HepG2 (cell line): ENCODE measurements at regions not wholly inside any gene's neighbourhood (a gene's known extent, or its start where the extent isn't known, plus 50 kb on each side); places are given as distances from the start of the nearest gene placed in this dataset.

Experiments used
- ATAC-seq: fragments of 200-7000 bp; cut with Tn5 transposase; 3 replicates; pipeline ENCODE4 v1.9.1; 2020; ENCODE audit warnings: mild to moderate bottlenecking, moderate library complexity
- BruUV-seq: library from RNA; stranded (reverse); fragments of 400-500 nt; replicated peaks from 2 replicates; lab custom pipeline; 2021; lab: Mats Ljungman, UMichigan
- CTCF ChIA-PET: fragments of 300-600 bp; formaldehyde crosslinking; extraction: SDS; loops from one replicate; lab custom pipeline; 2021; ENCODE audit warnings: low total read pairs, inconsistent platforms, low intra/inter-chr PET ratio; lab: Yijun Ruan, JAX
- POLR2A ChIA-PET: fragments of 350-600 bp; sonication (Branson Sonifier 250); formaldehyde crosslinking; loops from one replicate; lab custom pipeline; 2020; ENCODE audit warnings: antibody characterized with exemption, inconsistent platforms; lab: Yijun Ruan, JAX
- DNase-seq: peaks from one replicate; pipeline ENCODE4 v3.0.0-alpha.2; 2015; ENCODE audit warnings: low spot score
- FAIRE-seq: peaks from 3 replicates; lab custom pipeline; 2011; peaks lifted over from hg19 to GRCh38; lab: Jason Lieb, UNC
- H2AFZ ChIP-seq: one replicate; pipeline ENCODE4 v1.6.1; 2011; ENCODE audit warnings: low read length, inconsistent platforms
- H3K27ac ChIP-seq: fragments of 300-600 bp; 3 replicates; pipeline ENCODE4 v1.8.0; 2011; ENCODE audit warnings: mixed run types, mild to moderate bottlenecking, mixed read lengths, low read length, inconsistent platforms; ENCODE audit not compliant: insufficient read depth; ENCODE audit errors: extremely low read length
- H3K27me3 ChIP-seq, 2 experiments: fragments of 200-600 bp in 1 of 2; 2 replicates in 1 of 2; 3 replicates in 1 of 2; pipeline versions ENCODE4 v1.6.0 to v1.8.0; 2011; ENCODE audit warnings: low read length in 2 of 2, mild to moderate bottlenecking in 2 of 2, moderate library complexity in 2 of 2, inconsistent platforms in 1 of 2; ENCODE audit not compliant: insufficient read depth in 2 of 2, control insufficient read depth in 1 of 2
- H3K36me3 ChIP-seq, 2 experiments: fragments of 200-600 bp in 1 of 2; replicated peaks in 1 of 2; 2 replicates in 1 of 2; 3 replicates in 1 of 2; pipeline versions ENCODE4 v1.5.1 to v1.8.0; 2011; ENCODE audit warnings: low read length in 2 of 2, inconsistent platforms in 1 of 2; ENCODE audit not compliant: insufficient read depth in 2 of 2, control insufficient read depth in 1 of 2
- H3K4me1 ChIP-seq: 2 replicates; pipeline ENCODE4 v1.5.1; 2012; ENCODE audit warnings: low read length, inconsistent platforms; ENCODE audit not compliant: insufficient read depth
- H3K4me2 ChIP-seq: 2 replicates; pipeline ENCODE4 v1.6.0; 2011; ENCODE audit warnings: low read depth, low read length, inconsistent platforms
- H3K4me3 ChIP-seq, 3 experiments: fragments of 200-600 bp in 1 of 3; sonication (generic), shearing (Covaris generic) in 1 of 3; replicated peaks in 1 of 3; 2 replicates each; pipeline ENCODE4 v1.5.1; 2011 to 2016; ENCODE audit warnings: low read length in 3 of 3, inconsistent platforms in 2 of 3, low read depth in 2 of 3, mild to moderate bottlenecking in 2 of 3, control low read depth in 1 of 3, mixed read lengths in 1 of 3; ENCODE audit not compliant: insufficient read depth in 1 of 3
- H3K79me2 ChIP-seq: one replicate; pipeline ENCODE4 v1.6.1; 2011; ENCODE audit warnings: low read length, inconsistent platforms; ENCODE audit not compliant: insufficient read depth
- H3K9ac ChIP-seq: 2 replicates; pipeline ENCODE4 v1.6.0; 2011; ENCODE audit warnings: mild to moderate bottlenecking, low read depth, low read length, inconsistent platforms; ENCODE audit not compliant: insufficient read depth
- H3K9me3 ChIP-seq: 2 replicates; pipeline ENCODE4 v1.5.1; 2012; ENCODE audit warnings: mild to moderate bottlenecking, low read length
- H4K20me1 ChIP-seq: 2 replicates; pipeline ENCODE4 v1.6.0; 2011; ENCODE audit warnings: inconsistent platforms, mild to moderate bottlenecking, low read length, moderate library complexity; ENCODE audit not compliant: insufficient read depth
- HNRNPK ChIP-seq: fragments of 200-400 bp; formaldehyde crosslinking; IDR thresholded peaks from 2 replicates; pipeline ENCODE4 v1.6.1; 2018; ENCODE audit warnings: low read length, low read depth, moderate library complexity, mild to moderate bottlenecking; ENCODE audit not compliant: poor library complexity, severe bottlenecking
- STAG1 ChIP-seq: sonication (generic); formaldehyde crosslinking; IDR thresholded peaks from 2 replicates; pipeline ENCODE4 v1.4.0; 2020; ENCODE audit warnings: missing genetic modification reagents
- ZNF720 ChIP-seq: sonication (generic); formaldehyde crosslinking; IDR thresholded peaks from 2 replicates; pipeline ENCODE4 v1.4.0; 2020; ENCODE audit warnings: missing genetic modification reagents
- ZSCAN12 ChIP-seq: sonication (generic); formaldehyde crosslinking; IDR thresholded peaks from 2 replicates; pipeline ENCODE4 v1.9.0; 2021; ENCODE audit warnings: mild to moderate bottlenecking, missing genetic modification reagents
- WGBS: methylation state at CpG from one replicate; pipeline ENCODE4 v1.1.6; 2017; ENCODE audit warnings: low lambda C conversion rate; 5-methylcytosine and 5-hydroxymethylcytosine counted together
- in situ Hi-C: cut with HindIII; loops from 2 replicates; pipeline ENCODE4 v1.10.0; 2017; ENCODE audit warnings: low pct_unique_long_range_greater_than_20kb; ENCODE audit not compliant: extremely low pct_ligation_motif_present
- intact Hi-C: fragments of 100-400 bp; cut with micrococcal nuclease; formaldehyde crosslinking; loops from one replicate; pipeline ENCODE4 v1.10.0; 2022; ENCODE audit not compliant: unreplicated experiment
- TF ChIP-seq, protein P1 (sequence below): sonication (generic); formaldehyde crosslinking; IDR thresholded peaks from 2 replicates; pipeline ENCODE4 v1.5.0; 2020; ENCODE audit warnings: mild to moderate bottlenecking, missing genetic modification reagents, moderate library complexity
- TF ChIP-seq, protein P2 (sequence below): sonication (generic); formaldehyde crosslinking; IDR thresholded peaks from 2 replicates; pipeline ENCODE4 v1.5.0; 2020; ENCODE audit warnings: missing genetic modification reagents, mild to moderate bottlenecking, borderline replicate concordance

DNA sequence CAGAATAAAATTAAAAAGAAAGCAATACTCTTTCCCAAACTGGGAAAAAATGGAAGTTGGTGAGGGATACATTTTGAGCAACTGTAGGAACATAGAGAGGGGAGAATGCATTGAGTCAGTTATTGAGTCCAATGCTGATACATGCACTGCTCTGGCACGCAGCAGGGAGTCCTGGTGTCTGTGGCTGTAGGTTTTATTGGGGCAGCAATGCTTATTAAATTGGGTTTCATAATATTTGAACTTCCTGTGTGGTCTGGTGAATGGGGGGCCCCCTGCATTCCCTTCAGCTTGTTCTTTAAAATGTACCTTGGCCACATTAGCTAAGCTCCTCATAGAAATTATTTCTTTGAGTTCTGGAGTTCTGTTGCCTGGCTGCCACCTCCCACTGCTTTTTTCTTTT lies 125.2 kb upstream of the ELAC2 start:
- Histone ChIP-seq H3K4me1 (no peaks in the 10 kb centered on the region), H3K4me2 (no peak overlapping the region), H4K20me1 (no peaks in the 10 kb centered on the region), H3K36me3 (no peaks in the 10 kb centered on the region), H3K4me3 (no peak overlapping the region), H3K27me3 (no peaks in the 10 kb centered on the region; a peak in 1 of 5 replicates), H3K79me2 (no peaks in the 10 kb centered on the region), H3K27ac (no peak overlapping the region), H3K9ac (no peak overlapping the region), H2AFZ (no peak overlapping the region), H3K9me3 (peaks cover 18% of the 10 kb centered on the region)
- ChIA-PET POLR2A (no interaction called here), CTCF (no interaction called here)
- ATAC-seq (no peak), FAIRE-seq (no peak), DNase-seq (no peak)
- in situ Hi-C loops: no loop called here
- TF ChIP-seq ZNF720 (CRISPR knock-in tag) (no peak), ZSCAN12 (CRISPR knock-in tag) (no peak), HNRNPK (no peak)
- intact Hi-C loops: no loop called here
- no TSS peak for BruUV-seq
- 0% methylated on average over 1 of the region's 1 CpG for WGBS

DNA sequence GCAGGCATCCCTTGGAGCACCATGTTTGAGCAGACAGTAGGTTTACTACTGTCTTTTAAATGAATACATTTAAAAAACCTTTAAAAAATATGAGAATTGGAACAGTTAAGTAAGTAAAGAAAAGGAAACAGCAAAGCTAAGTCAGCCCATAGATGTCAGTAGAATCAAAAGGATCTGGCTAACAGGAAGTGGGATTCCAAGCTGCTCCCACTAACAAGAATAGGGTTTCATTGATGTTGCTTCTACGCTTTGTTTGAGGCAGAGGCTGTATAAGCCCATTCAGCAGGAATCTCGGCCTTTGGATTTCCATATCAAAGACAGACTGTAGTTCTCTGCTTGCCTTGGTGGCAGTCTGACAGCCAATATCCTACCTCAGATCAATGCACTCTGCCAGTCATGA lies 122.9 kb upstream of the ELAC2 start:
- ChIA-PET CTCF (no interaction called here), POLR2A (no interaction called here)
- in situ Hi-C loops (no loop called here), intact Hi-C loops (no loop called here)
- Histone ChIP-seq H3K9ac (no peak overlapping the region), H3K79me2 (no peaks in the 10 kb centered on the region), H3K4me3 (no peak overlapping the region), H4K20me1 (no peaks in the 10 kb centered on the region), H3K9me3 (peaks cover 18% of the 10 kb centered on the region), H3K4me1 (no peaks in the 10 kb centered on the region), H2AFZ (no peak overlapping the region), H3K36me3 (no peaks in the 10 kb centered on the region), H3K4me2 (no peak overlapping the region), H3K27me3 (no peaks in the 10 kb centered on the region; a peak in 1 of 5 replicates), H3K27ac (no peak overlapping the region)
- BruUV-seq: no TSS peak
- FAIRE-seq (no peak), DNase-seq (no peak), ATAC-seq (no peak)
- 33% methylated on average over 1 of the region's 2 CpGs for WGBS
- TF ChIP-seq, protein P1, sequence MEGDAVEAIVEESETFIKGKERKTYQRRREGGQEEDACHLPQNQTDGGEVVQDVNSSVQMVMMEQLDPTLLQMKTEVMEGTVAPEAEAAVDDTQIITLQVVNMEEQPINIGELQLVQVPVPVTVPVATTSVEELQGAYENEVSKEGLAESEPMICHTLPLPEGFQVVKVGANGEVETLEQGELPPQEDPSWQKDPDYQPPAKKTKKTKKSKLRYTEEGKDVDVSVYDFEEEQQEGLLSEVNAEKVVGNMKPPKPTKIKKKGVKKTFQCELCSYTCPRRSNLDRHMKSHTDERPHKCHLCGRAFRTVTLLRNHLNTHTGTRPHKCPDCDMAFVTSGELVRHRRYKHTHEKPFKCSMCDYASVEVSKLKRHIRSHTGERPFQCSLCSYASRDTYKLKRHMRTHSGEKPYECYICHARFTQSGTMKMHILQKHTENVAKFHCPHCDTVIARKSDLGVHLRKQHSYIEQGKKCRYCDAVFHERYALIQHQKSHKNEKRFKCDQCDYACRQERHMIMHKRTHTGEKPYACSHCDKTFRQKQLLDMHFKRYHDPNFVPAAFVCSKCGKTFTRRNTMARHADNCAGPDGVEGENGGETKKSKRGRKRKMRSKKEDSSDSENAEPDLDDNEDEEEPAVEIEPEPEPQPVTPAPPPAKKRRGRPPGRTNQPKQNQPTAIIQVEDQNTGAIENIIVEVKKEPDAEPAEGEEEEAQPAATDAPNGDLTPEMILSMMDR (CRISPR knock-in tag): peak; percentile 17; the same call in 1 of the 2 replicates
- TF ChIP-seq, protein P2, sequence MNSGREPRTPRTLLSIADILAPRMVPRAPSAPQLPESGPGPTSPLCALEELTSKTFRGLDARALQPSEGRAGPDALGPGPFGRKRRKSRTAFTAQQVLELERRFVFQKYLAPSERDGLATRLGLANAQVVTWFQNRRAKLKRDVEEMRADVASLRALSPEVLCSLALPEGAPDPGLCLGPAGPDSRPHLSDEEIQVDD (CRISPR knock-in tag): no peak
- TF ChIP-seq STAG1 (CRISPR knock-in tag): peak; percentile 10; the same call in 1 of the 2 replicates
